DMS53 treated with DMSO at 0.1 percent for 48 hours (cell line): ENCODE measurements at regions not wholly inside any gene's neighbourhood (a gene's known extent, or its start where the extent isn't known, plus 50 kb on each side); places are given as distances from the start of the nearest gene placed in this dataset.
A peak's percentile ranks its signal among the peaks of the same experiment; 100 is the strongest.

ENCODE experiments used
- DNase-seq: peaks from one replicate; lab custom pipeline; 2025; ENCODE audit not compliant: unreplicated experiment; lab: John Stamatoyannopoulos, UW

GRCh38 chr1:42096554-42096953, 56.7 kb upstream of the GUCA2B start:
- DNase-seq: no peak

GRCh38 chr1:42089246-42089645, 64.0 kb upstream of the GUCA2B start:
- DNase-seq: no peak

- DNase-seq: no peak
Observed at GRCh38 chr1:42086146-42086545, 67.1 kb upstream of the GUCA2B start.

GRCh38 chr1:42085596-42085995, 67.6 kb upstream of the GUCA2B start:
- no peak for DNase-seq

- DNase-seq: no peak
Observed at GRCh38 chr1:42081475-42081874, 71.7 kb upstream of the GUCA2B start.

- no peak for DNase-seq
Observed at GRCh38 chr1:42075179-42075578, 78.0 kb upstream of the GUCA2B start.

- DNase-seq: no peak
Observed at GRCh38 chr1:42070996-42071395, 82.2 kb upstream of the GUCA2B start.

GRCh38 chr1:42057800-42058199, 95.4 kb upstream of the GUCA2B start:
- DNase-seq: no peak

- no peak for DNase-seq
Observed at GRCh38 chr1:42056460-42056859, 96.8 kb upstream of the GUCA2B start.

GRCh38 chr1:42055061-42055460, 98.1 kb upstream of the GUCA2B start:
- DNase-seq: no peak

- no peak for DNase-seq
Observed at GRCh38 chr1:42052072-42052699, 101.0 kb upstream of the GUCA2B start.

GRCh38 chr1:42047508-42047880, 105.7 kb upstream of the GUCA2B start:
- no peak for DNase-seq

- no peak for DNase-seq
Observed at GRCh38 chr1:42046761-42047507, 106.3 kb upstream of the GUCA2B start.

- no peak for DNase-seq
Observed at GRCh38 chr1:42044346-42044745, 108.9 kb upstream of the GUCA2B start.

GRCh38 chr1:42043811-42044210, 109.4 kb upstream of the GUCA2B start:
- no peak for DNase-seq

GRCh38 chr1:42043182-42043581, 110.0 kb upstream of the GUCA2B start:
- no peak for DNase-seq

- DNase-seq: no peak
Observed at GRCh38 chr1:42041031-42041430, 112.2 kb upstream of the GUCA2B start.

- DNase-seq: no peak
Observed at GRCh38 chr1:42040159-42040558, 113.1 kb upstream of the GUCA2B start.

- no peak for DNase-seq
Observed at GRCh38 chr1:42038261-42038660, 114.9 kb upstream of the GUCA2B start.

GRCh38 chr1:42037586-42037985, 115.6 kb upstream of the GUCA2B start:
- no peak for DNase-seq

GRCh38 chr1:42037161-42037560, 116.0 kb upstream of the GUCA2B start:
- no peak for DNase-seq

- DNase-seq: peak; percentile 87
Observed at GRCh38 chr1:42035830-42036604, 117.2 kb upstream of the GUCA2B start.
